HG03139 (cell line): ENCODE measurements at regions not wholly inside any gene's neighbourhood (a gene's known extent, or its start where the extent isn't known, plus 50 kb on each side); places are given as distances from the start of the nearest gene placed in this dataset.
A peak's percentile ranks its signal among the peaks of the same experiment; 100 is the strongest.

Experiments used
- ATAC-seq: cut with Tn5 transposase; IDR thresholded peaks from one replicate; pipeline ENCODE4 v1.9.1; 2021; ENCODE audit not compliant: unreplicated experiment

GRCh38 chr4:74675673-74676279 is 118.5 kb downstream of the BTC start:
- peak; percentile 58 for ATAC-seq

GRCh38 chr4:74682567-74683359 is 111.6 kb downstream of the BTC start:
- no peak for ATAC-seq

- no peak for ATAC-seq
Observed at GRCh38 chr4:74692972-74693371, 101.4 kb downstream of the BTC start.
